Right ventricle myocardium superior (tissue), 1 donor: ENCODE measurements at regions not wholly inside any gene's neighbourhood (a gene's known extent, or its start where the extent isn't known, plus 50 kb on each side); places are given as distances from the start of the nearest gene placed in this dataset.
A peak's percentile ranks its signal among the peaks of the same experiment; 100 is the strongest.

Source experiments
- ATAC-seq: fragments of 200-7000 bp; cut with Tn5 transposase; one replicate; pipeline ENCODE4 v1.9.1; 2020; ENCODE audit warnings: mild to moderate bottlenecking; ENCODE audit not compliant: poor library complexity
- DNase-seq: peaks from one replicate; pipeline ENCODE4 v3.0.0-alpha.2; 2020
- intact Hi-C: fragments of 100-400 bp; cut with DNase I; formaldehyde crosslinking; loops from one replicate; pipeline ENCODE4 v1.11.2; 2022
- donor health status: DM: no; HTN: yes; CAD: no; lungs with severe emphysema.

DNA sequence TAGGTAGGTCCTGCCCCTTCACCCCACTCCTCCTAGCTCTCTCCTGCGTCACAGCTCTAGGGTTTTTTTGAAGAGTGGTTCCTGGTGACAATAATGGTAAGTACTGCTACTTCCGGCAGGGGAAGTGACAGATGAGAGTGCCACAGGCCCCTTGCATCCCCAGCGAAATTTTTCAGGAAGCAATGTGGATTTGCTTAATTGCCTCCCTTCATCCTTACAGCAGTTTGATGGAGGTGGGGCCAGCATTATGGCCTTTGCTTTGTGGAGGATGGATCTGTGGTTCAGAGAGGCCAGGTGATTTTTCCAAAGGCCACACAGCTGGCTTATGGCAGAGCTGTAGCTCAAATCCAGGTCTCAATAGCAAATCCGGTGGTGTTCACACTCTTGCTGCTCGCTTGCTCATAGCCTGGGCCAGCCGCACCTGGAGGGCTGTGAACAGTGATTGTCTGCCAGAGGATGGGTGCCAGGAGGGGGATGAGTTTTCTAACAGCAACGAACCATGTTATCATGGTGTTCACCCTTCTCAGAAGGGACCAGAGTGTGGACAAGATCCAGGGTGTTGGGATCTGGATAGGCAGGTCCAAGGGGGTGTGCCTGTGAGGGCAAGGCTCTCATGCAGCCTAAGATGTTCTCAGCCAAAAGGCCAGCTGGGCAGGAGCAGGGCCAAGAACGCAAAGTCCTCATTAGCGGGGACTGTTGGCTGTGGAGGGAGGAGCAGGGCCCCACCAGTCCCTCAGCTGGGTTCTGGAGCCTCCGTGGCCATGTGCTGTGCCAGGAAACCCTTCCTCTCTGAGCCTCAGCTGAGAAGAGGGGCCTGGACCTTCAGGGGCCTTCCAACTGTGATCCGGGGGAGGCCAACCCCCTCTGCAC, 89.0 kb downstream of the EMX2 start:
- peak; percentile 85 for DNase-seq
- intact Hi-C loops = no loop called here
- ATAC-seq = peak; percentile 93

DNA sequence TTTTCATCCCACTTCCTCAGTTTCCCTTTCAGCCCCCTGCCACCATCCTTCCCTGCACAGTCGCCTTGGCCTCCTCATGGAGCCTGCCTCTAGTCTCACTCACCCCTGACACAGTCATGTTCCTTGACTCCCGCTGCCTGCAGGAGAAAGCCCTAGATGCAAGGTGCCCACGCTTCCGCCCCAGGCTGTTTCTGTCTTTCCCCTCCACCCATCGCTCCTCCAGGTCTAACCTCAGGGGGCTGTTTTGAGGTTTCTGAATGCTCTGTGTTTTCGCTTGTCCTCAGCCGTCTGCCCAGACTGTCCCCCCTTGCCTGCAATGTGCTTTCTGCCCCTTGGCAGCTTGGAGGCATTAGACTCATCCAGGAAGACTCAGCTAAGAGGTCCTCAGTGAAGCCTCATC, 89.9 kb downstream of the EMX2 start:
- intact Hi-C loops = no loop called here
- no peak for ATAC-seq
- no peak for DNase-seq

DNA sequence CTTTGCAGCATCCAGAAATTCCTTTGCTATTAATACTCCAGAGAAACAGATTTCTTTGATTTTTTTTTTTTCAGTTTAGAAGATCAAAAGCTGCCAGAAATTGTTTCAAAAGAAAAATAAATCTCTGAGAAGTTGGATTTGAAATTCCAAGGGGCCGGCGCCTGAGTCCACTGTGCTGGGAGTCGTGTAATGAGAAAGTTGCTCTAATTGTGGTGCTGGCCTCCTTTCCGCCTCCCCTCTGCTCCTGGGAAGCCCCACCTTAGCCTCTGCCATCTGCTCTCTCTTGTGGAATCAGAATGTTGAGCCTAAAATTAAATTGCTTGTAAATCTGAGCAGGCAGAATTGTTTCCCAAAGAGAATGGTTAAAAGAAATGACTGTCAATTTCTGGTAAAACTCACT, 93.3 kb downstream of the EMX2 start:
- ATAC-seq = no peak
- intact Hi-C loops = no loop called here
- DNase-seq = no peak

DNA sequence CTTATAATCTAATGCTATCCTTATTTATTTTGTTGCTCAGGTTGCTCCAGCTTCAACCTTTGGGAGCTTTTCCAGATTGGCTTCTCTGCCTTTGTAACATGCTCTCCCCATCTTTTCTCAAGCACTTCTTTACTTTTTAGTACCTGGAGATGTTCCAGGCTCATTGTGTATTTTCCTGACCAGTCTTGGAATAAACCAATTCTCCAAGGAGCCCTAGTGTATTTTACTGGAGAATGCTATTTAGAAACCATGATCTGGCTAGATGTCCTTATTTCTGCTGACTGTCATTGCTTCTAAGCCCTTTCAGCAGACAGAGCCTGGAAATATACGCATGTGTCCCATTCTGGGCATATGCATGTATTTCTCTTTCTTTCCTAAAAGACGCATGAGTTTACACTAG, 95.7 kb downstream of the EMX2 start:
- intact Hi-C loops = no loop called here
- no peak for ATAC-seq
- no peak for DNase-seq

DNA sequence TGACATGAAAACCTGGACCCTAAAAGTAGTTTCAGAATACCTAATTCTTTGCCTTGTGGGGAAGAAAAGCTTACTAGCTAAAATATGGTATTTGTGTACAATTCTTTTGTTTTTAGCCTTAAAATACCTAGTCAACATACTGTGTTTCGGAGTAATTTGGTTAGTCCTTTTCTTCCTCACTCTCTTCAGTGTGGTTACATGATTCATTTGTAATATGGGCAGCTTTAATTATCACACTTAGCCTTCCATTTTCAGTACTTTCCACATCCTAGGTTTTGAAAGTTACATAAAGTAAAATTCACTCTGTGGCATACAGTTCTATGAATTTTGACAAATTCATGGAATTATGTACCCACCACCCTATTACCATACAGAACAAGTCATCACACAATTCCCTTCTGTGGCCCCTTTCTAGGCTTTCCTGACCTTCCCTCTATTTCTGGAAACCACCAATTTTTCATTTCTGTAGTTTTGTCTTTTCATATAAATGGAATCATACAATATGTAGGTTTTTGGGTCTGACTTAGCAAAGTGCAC, 96.2 kb downstream of the EMX2 start:
- intact Hi-C loops = no loop called here
- ATAC-seq = no peak
- no peak for DNase-seq

DNA sequence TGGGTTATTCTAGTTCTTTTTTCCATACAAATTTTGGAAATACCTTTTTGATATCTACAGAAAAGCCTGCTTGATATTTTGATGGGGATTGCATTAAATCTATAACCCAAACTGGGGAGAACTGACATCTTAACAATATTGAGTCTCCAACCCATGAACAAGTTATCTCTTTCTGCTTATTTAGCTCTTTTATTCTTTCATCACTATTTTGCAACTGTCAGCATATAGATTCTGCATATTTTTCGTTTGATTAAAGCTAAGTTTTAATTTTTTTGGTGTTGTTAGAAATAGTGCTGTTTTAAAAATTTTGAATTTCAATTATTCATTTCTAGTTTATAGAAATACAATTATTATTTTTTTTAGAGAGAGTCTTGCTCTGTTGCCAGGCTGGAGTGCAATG, 97.9 kb downstream of the EMX2 start:
- ATAC-seq = no peak
- intact Hi-C loops = no loop called here
- no peak for DNase-seq

DNA sequence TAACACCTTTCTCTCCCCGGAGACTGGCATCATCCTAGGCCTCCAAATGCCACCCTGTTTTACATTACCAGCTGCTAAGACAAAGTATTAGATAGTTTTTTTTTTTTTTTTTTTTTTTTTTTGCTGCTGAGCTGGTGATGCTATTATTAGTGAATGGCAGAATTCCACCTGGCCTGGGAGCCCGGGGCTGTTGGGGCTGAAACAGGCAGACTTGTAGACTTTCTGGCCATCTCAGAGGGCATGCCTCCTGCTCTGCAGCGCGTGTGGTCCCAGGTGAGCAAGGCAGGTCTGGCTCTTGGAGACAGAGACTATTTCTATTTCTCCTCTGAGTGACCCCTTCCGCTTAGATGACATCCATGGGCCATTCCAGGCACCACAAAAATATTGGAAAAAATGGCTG, 104.2 kb downstream of the EMX2 start:
- intact Hi-C loops = no loop called here
- DNase-seq = no peak

DNA sequence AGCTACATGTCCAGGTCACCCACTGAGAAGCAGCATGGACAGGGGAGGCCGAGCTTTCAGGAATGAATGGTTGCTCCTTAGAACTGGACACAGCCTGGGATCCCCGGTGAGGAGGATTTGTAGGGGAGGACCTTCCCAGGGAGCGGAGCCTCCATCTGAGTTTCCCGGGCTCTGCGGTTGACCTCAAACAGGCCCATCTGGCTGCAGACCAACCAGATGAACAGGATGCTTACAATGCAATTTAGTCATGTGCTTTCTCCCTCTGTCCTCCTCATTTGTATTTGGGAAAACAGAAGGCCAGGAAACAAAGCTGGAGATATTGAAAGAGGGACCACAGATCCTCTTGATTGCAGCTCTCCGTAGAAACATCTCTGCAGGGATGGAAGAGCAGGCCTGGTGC, 104.8 kb downstream of the EMX2 start:
- intact Hi-C loops = no loop called here
- ATAC-seq = no peak
- DNase-seq = no peak

More for the DNA sequence above, 104.2 kb downstream of the EMX2 start:
- ATAC-seq = no peak

DNA sequence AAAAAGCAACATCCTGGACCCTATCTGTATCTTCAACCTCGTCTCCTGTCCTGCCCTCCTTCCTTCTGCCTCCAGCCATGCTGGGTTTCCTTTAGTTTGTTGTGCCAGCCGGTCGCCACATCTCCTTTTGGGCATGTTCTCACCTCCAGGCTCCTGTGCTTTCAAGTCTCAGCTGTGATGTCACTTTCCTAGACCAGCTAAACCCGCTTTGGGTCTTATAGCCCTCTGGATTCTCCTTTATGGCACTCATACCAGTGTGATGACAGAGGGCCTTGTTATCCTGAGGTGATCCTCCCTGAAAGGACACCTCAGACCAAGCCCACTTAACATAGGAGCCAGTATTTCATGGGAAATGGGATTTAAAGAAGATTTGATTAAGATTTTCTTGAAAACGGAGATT, 108.6 kb downstream of the EMX2 start:
- intact Hi-C loops = no loop called here
- no peak for ATAC-seq
- DNase-seq = no peak

DNA sequence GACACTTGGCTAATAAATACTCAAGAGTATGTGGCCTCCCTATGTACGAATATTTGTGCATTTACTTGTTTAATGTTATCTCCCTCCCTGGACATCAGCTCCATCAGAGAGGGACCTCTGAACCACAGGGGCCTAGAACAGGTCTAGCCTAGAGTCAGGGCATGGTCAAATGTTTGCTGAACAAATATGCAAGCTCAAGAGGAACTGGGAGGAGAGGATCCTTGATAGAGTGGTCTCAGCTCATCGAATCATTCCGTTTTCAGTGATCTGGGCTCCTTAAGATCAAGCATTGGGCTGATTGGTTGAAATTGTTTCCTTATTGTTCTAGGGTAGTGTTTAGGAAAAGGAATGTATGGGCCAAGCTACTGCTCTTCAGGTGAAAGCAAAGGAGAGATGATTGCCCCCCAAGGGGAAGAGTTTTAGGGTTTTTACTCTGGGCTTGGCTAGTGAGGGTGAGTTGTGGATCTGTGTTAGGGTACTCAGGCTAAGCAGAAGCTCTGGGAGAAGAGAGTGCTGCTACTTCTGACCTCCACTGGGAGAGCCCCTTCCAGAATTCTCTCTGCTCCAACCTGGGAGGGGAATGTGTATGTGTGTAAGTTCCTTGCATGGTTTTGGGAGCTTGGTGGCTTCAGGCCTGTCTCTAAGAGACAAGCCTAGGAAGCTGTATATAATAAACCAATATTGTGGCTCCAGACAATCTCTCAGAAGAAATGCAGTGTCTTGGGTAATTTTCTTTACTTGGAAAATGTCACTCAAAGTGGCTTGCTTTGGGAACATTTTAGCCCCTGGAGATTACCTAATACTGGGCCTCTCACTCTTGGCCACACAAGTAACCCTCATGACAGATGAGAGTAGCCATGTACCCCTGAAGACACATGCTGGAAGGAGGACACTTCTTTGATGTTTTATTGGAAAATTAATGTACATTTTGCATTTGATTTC, 110.0 kb downstream of the EMX2 start:
- no peak for DNase-seq
- ATAC-seq = no peak
- intact Hi-C loops = no loop called here

DNA sequence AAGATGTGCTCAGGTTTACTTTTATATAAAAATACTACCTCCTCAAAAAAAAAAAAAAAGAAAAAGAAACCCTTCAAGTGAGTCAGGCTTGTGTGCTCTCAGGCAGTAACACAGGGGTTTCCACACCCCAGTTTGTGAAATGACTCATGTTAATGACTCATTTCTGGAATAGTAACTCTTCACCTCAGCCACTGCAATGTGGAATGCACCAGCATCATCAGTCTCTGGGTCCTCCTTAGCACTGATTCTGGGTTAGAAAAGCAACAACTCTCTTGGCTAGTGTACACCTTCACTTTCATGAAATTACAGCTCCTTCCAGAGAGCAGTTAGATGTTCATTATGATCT, 110.6 kb downstream of the EMX2 start:
- intact Hi-C loops = no loop called here
- DNase-seq (no peak), ATAC-seq (no peak)

DNA sequence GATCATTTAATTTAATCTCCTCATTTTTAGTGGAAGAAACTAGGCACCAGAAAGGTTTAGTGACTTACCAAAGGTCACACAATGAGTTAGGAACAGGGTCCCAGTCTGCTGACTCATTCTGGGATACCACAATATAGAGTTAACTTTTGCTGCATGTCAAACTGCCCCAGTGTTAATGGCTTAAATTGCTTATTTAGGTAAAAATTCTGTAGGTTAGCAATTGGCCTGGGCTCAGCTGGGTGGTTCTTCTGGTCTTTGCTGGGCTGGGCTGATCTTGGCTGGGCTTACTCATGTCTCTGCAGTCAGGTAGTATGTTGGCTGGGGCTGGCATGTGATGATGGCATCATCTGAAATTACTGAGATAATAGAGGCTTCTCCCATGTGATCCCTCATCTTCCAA, 111.6 kb downstream of the EMX2 start:
- no peak for DNase-seq
- ATAC-seq = no peak
- intact Hi-C loops = no loop called here

DNA sequence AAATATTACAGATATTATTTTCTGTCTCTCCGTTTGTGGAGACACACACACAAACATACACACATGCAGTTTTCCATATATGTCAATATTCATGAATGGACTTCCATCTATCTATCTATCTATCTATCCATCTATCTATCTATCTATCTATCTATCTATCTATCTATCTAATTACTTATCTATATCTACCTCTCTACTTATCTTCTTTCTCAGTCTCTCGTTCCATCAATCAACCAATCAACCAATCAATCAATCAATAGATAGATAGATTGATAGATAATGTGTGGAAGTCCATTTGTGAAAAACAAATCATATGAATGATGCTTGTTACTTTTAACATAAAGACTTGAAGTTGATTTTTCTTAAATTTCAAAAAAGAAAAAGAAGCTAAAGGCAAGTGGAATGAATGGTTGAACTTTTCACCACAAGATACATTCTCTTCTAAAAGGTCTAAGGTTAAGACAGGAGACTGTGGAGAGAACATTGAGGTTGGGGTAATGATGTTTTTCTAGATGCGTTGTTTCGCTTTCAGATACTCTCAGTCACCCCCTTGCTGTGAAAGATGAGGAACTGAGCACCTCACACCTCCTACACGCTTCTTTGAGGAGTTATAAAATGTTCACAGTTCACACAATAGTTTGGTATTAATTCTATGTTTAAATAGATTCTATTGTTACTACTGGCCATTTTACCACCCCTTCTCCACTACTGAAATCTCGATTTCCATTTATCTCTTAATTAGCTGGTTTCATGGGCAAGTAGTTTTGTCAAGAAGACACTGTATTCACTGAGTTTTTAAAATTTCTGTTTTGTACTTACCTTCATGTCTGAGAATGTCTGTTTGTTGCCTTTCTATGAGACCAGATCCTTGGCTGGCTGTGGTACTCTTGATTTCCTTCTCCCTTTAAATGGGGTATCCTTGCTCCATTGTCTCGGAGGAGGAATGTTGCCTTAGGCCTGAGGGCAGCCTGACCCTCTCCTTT, 114.1 kb downstream of the EMX2 start:
- intact Hi-C loops = no loop called here
- DNase-seq = no peak

DNA sequence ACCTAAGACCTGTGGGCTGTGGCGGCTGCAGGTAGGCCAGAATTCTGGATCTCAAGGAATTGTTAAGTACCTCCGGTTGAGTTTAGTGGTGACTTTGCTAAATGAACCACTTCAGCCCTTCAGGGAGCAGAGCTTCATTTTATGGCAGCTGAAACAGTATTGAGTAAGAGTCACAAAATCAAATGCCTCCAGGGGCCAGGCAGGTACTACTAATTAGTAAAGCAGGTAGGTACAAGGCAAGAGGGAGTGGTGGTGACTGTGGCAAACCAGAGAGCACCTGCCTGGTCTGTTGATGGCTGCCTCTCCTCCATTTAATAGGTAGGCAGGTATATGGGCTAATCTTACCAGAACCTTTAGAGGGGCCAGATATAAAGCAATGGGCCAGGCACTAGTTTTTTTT, 118.8 kb downstream of the EMX2 start:
- no peak for DNase-seq
- intact Hi-C loops = no loop called here
- no peak for ATAC-seq

More for the DNA sequence above, 114.1 kb downstream of the EMX2 start:
- ATAC-seq = no peak

DNA sequence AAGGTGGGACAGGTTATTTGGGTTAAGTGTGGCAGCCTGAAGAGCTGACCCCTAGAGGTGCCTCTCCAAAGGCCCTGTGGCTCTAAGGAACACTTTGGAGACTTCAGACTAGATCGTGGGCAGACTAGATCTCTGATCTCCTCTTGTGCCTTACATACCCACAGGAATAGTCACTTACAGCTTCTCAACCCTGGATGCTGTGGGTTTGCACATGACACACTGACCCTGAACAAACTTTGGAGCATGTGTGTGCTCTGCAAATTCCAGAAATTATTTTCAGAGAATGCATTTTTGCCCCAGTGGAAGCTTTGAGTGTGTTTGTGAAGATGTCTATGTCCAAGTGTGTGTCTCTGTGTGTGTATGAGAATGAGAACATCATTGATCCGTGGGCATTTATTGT, 119.6 kb downstream of the EMX2 start:
- intact Hi-C loops = no loop called here
- DNase-seq (no peak), ATAC-seq (no peak)

DNA sequence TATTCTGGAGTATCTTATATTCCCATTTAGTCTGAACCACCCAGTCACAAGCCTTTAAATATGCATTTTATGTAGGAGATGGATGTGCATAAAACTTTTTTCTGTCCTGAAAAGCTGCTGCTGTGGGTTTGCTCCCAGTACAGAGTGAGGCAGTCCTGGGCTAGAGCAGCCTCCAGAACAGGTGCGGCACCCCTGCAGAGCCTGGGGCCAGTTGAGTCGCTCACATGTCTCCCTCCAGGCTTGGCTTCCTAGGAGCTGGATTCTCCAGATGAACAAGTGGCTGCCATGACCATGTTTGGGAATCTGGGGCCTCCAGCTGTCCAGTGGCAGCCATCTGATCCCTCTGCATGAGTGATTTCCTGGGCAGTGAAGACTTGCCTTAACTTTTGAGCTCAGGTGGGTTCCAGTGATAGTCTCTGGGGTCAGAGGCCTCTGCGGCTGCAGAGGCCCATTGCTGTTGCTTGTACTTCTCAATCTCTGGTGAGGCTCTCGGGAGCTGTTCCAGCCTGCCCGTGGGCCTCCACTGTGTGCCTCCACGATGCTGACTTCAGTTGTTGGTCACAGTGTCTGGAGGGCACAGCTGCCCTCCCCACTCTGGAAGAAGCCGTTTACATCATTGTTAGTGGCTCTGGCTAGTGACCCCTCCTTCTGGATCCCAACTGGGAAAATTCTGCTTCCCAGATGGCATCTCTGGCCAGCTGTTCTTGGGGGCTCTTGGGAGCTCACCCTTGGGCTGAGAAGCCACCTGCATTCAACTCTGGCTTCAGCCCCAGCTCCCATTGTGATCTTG, 120.4 kb downstream of the EMX2 start:
- no peak for ATAC-seq
- intact Hi-C loops = no loop called here
- DNase-seq = no peak

DNA sequence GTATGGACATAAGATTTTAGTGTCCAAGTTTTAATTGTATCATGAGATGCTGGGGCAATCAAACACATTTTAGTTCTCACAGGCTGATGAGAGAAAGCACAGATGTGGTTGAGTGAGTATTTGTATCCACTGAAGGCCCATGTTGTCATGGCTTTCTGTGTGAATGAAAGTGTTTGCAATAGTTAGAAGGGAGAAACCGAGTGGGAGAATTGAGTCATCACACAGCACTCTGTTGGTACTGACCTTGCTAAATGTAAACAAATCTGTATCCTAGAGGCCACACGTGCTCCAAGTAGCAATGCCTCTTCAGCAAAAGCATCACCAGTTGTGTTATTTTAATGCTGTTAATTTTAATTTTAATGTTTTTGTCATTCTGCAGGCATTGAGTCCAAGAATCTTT, 121.2 kb downstream of the EMX2 start:
- no peak for ATAC-seq
- intact Hi-C loops = no loop called here
- no peak for DNase-seq

DNA sequence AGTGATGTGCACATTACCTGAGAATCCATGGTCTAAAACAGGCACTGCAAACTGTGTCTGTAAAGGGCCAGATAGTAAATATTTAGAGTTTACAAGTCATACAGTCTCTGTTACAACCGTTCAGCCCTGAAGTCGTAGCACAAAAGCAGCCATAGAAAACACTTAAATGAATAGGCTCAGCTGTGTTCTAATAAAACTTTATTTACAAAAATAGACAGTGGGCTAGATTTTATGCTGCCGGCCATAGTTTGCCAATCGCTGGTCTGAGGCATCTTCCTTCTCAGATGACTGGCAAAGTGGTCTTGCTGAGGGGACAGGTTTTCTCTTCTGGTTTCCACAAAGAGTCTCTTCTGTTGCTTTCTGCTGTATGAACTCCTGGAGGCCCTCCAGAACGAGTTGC, 121.7 kb downstream of the EMX2 start:
- no peak for DNase-seq
- intact Hi-C loops = no loop called here
- no peak for ATAC-seq
